ENCODE measurements at regions not wholly inside any gene's neighbourhood (a gene's known extent, or its start where the extent isn't known, plus 50 kb on each side); places are given as distances from the start of the nearest gene placed in this dataset.
"Not testable (repeated sequence)": the region's sequence is repeated elsewhere in the genome, so short reads cannot be mapped to it uniquely, and the experiment has no call there.

DNA sequence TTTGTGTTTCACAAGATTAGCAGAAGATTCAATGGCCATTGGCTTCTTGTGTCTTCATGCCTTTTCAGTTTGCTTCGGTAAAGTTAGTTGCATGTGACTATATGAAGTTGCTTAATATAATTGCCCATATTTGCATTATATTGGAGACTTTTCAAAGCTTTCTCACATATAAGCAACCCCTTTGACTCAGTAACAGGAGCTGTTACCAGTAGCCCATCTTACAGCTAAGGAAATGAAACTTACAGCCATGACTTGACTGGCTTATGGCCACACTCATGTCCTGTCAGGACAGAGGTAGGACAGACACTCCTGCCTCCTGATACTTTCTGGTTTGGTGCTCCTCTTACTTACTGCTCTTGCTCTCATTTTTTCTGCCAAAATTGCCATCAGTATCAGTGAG, 1082.1 kb downstream of the BCL11B start:
- no peak for DNase-seq (ENCODE audit: low spot score)

DNA sequence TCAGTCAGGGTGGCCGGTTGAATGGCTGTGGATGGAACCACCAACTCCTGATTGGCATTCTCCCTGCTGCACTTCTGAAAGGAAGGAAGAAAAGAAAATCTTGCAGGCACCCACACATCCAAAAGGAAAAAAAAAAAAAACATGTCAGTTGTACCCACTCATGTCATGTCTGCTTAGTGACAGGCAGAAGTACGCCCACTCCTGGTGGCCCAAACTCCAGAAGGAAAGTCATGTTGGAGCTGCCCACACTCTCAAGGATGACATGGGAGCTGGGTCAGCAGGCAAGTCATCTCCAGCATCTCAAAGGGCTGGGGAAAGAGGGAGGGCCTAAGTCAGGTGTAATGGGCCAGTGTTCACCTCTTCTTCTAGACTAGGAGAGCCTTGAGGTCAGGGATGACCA, 1079.1 kb downstream of the BCL11B start:
- DNase-seq (ENCODE audit: low spot score): no peak

DNA sequence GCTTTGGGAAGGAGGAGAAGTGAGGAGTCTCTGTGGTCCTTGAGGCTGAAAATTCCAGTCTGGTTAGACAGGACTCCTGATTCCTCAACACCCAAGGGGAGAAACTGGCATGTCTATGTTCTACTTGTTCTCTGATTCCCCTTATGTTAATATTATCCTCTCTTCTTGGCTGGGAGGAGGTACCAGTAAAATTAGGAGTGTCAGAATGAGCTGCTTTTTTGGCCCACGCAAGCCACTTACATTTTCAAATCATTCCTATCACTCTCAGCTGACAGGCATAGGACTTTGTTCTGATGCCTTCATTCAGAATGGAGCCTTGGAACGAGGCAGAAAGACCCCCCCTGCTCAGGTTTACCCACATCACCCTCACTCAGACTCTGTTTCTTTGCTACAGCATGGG, 1077.2 kb downstream of the BCL11B start:
- DNase-seq (ENCODE audit: low spot score): no peak

DNA sequence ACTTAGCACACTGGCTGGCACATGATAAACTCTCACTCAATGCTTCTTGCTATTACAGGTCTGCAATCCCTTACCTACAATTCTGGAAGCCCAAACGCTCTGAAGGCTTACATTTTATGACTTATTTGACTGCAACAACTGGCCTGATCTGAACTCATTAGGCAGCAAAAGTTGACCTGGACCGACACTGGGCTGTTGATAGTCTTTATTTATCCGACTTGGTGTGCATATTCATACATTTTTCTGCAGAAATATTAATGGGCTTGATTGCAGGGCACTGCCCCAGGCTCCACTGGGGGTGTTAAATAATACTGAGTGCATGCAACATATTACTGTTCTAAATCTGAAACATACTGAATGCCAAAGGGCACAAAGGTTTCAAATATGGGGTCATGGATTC, 1076.7 kb downstream of the BCL11B start:
- DNase-seq (ENCODE audit: low spot score): no peak

DNA sequence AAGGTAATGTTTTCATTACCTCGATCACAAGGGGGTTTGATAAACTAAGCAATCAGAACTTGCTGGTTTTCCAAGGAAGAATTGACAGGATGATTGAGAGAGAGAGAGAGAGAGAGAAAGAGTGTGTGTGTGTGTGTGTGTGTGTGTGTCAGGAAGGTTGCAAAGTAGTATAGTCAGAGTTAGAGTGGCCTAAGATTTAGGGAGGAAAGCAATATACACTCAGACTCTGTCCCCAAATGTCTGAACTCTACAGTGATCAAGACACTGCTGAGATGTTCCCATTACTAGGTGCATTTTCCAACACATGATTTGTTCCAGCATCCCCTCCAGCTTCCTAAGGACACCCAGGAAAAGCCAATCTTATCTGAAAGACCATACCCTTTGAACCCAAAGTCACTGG, 1074.1 kb downstream of the BCL11B start:
- no peak for DNase-seq (ENCODE audit: low spot score)

DNA sequence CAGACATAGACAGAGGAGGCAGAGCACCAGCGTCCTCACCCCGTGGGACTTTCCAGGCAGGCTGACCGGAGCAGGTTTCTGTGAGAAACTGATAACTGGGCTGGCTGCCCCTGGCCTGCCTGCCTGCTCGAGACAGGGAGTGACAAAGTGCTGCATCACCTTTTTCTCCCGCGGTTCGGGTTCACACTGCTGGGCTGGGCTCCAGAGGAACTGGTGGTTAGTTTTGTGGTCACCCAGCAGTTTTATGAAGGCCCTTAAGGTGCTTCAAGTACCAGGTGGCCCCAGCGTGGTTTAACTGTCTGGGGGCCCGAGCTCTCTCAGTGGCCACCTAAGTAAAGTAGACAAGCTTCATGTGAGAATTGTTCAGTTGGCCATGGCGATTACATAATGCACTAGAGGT, 1073.6 kb downstream of the BCL11B start:
- DNase-seq (ENCODE audit: low spot score): no peak

DNA sequence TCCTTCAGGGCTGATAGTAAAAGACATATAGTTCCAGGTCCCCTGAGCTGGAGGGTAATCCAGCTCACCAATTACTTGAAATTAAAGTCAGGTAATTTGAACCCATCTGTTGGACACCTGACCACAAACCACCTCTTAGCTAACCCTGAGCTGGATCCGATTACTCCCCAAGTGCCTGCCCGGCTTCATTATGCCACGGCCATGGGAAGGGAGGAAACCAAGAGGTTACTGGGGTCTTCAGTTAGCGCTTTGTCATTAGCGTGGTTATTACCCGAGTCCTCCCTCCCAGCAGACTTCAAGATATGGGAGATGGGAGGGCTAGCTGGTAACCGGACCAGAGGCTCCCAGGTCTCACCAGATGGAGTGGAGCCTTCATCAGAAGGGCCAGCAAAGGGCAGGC, 1071.4 kb downstream of the BCL11B start:
- DNase-seq (ENCODE audit: low spot score): no peak

DNA sequence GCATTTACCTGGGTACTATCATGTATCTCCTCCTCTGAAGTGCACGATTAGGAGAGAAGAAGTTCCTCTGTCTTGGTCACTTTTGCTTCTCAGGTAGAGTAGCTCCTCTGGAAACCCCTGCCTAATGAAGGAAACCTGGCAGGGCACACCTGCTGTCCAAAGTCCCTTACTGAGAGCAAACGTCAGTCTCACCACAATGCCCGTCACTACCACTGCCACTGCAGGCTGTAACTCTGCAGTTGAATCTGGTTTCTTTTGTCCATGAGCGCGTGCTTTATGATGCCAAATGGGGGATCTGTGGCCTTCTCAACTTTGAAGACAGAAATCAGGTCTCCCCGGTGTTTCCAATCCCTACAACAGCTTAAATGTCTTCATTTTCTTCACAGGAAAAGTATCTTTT, 1068.6 kb downstream of the BCL11B start:
- no peak for DNase-seq (ENCODE audit: low spot score)

DNA sequence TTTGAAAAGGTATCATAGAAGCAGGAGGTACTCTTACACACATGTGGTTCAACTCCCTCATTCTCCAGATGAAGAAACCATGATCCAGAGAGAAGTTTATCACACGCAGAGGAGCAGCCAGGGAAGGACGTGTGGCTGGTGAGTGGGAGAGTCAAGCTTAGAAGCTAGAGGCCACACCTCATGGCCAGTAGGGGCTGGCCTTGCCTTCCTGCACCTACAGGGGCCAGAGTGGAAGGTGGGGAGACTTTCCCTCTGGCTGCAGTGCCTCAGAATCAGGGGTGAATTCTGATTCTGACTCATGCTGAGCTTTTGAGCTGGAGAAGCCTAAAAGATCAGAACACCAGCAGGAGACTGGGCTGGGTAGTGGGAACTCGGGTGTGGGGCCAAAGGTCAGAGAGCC, 1067.9 kb downstream of the BCL11B start:
- no peak for DNase-seq (ENCODE audit: low spot score)

DNA sequence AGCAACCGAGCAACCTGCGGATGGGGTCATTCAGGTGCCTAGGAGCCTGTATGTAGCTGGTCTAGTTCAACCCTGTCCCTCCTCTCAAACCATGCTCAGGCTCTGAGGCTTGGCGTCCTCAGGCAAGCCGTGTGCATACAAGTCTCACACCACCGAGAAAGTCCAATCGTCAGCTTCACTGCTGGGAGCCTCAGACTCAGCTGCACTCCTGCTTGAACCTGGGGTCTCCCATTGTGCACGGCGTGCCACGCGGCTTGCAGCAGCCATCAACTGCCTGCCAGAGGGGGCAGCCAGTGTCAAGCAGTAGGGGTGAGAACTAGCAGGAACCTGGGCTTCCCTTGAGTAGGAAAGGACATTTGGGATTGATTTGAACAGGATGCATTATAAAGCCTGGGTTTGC, 1064.6 kb downstream of the BCL11B start:
- DNase-seq (ENCODE audit: low spot score): no peak

DNA sequence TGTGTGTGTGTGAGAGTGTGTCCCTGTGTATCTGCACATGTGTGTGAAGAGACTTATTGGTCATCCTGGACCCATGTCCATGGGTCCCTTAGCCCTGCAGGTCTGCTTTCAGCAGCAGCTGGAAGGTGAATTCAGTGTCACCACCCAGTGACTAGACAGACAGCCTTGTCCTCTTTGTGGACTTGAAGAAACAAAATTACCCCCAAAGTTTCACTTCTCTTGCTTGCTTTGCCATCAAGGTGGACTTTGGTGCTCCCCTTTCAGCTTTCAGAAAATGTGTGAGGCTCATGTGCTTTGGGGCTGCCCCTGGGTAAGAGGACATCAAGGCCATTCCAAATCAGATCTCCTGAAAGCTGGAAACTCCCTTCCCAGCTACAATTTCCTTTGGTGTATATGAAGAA, 1063.8 kb downstream of the BCL11B start:
- no peak for DNase-seq (ENCODE audit: low spot score)

DNA sequence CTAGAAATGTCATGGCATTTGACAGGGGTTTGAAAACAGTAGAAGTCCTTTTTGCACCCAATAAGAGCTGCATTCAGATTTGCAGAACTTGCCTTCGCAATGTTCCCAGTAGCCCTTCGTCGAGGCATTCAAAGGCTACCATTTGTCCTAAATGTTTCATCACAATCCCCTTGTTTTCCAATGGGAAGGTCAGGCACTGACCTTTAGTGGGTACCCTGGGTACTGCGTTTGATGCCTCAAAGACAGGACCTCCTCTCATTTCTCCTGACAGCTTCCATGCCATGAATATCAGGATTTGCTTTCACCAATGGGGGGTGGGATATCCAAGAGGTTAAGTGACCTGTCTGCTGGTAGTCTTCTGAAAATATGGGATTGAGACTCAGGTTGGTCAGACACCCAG, 1063.1 kb downstream of the BCL11B start:
- no peak for DNase-seq (ENCODE audit: low spot score)

DNA sequence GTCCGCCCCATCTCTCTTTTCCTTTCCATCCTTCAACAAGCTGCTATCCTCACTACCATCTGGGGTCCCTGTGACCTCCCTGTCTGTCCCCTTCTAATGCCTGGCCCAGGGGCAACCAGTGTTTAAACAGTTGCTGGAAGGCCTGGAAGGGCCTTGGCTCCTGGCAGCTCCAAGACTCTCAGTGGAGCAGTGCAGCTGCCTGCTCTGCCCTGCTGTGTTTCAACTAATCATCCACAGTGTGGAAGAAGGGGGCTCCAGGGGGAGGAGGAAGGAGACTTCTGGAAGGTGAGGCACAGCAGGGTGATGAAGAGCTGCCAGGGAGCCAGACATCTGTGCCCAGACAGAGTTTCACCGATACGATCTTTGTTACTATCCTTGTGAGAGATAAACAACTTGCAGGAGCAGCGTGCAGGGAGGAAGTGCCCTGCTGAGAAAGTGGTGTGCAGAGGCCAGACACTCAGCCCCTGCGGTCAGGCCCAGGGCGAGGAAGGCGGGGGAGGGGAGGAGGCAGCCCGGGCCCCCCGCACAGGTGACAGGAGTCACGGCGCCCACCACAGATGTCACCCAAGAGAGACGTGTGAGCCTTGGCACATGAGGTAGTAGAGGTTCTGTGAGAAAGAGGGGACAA, 1061.8 kb downstream of the BCL11B start:
- DNase-seq (ENCODE audit: low spot score): no peak

DNA sequence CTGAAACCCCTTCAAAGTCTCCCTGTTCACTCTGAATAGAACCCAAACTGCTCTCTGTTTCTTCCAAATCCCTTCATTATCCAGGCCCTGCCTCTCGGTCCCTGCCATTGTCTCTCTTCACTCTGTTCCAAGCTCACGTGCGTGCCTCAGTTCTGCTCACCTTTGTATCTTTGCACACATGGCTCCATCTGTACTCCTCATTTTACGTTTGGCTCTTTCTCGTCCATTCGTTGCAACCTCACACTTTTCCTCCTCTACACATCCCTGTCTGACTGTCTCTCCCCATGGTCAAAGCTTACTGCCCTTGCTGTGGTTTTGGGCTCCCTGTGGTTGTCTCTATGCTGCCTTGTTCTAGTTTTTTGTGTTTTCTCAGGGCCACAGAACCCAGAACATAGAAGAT, 1054.5 kb downstream of the BCL11B start:
- DNase-seq (ENCODE audit: low spot score): no peak

DNA sequence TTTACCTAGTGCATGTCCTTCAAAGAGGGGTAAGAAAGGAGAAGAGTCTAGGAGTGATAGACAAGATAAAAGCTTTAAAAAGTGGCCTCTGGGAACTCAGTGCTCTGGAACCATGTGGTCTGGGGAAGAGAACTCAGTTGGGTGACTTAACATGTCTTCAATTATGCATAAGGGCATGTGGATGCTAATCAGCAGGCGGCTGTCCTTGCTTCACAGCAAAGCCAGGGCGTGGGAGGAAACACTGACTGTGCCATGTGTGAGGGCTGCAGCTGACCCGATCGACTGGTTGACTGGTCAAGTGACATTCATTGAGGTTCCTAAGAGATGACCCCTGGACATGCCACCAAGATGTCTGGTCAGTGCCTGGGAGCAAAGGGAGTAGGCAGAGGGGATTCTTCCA, 1053.8 kb downstream of the BCL11B start:
- no peak for DNase-seq (ENCODE audit: low spot score)

DNA sequence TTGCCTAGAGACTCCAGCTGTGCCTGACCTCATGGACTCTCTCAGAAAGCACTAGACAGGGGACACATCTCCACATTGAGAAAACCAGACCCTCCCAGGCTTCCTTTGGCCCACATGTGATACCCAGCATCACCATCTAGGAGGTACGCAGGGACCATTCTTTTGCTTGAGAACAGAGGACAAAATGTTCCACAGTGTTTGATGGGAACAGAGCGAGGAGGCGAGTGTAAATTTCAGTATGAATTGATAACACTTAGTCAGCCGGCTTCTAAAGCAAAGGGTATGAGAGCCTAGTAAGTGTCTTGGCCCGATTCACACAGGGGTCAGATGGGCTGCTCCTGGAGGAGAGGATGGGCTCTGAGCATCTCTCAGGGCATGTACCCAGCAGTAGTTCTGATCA, 1052.4 kb downstream of the BCL11B start:
- DNase-seq (ENCODE audit: low spot score): no peak

DNA sequence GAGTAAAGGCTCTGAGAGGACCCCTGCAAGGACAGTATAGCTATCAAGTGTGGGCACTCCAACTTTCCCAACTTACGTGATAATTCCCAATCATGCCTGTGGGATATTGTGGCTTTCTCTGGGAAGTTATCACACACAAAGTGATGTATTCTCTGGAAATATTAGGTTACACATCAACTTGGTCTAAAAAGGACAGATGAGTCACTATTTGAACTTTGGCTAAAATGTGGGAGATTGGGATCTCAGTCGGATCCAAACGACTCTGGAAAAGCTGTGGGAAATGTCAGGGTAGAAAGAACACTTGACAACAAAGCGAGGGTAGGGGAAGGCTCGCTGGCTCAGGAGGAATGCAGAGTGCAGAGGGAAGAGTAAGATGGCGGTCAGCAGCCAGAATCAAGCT, 1048.9 kb downstream of the BCL11B start:
- no peak for DNase-seq (ENCODE audit: low spot score)

DNA sequence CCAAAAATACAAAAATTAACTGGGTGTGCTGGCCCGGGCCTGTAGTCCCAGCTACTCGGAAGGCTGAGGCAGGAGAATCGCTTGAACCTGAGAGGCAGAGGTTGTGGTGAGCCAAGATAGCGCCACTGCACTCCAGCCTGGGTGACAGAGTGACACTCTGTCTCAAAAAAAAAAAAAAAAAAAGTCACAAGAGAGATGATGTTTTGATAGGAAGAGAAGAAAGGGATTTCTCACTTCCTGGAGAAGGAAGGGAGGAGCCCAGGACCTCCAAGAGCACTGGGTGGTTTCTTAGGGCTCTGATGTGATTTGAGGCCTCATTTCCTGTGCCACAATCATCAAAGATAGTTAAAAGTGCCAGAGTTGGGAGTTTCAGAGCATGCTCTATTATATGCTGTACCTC, 1048.3 kb downstream of the BCL11B start:
- not testable (repeated sequence) for DNase-seq (ENCODE audit: low spot score)

DNA sequence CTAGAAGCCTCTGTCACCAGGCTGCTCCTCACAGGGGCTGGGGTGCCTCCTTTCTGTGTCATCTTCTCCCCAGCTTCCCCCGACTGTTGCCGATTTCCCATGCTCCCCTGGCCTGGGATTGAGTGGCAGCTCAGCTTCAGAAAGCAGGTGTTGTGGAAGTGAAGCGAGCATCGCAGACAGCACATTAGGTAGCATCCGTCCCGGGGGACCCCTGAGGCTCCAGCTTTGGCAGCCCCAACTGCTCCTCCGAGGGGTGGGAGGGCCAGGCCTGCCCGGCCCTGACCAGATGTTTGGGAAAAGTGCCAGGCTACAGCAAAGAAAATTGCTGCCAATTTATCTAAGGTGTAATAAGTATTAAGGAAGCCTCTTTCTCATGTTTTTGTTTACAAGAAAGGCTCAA, 1045.6 kb downstream of the BCL11B start:
- no peak for DNase-seq (ENCODE audit: low spot score)

DNA sequence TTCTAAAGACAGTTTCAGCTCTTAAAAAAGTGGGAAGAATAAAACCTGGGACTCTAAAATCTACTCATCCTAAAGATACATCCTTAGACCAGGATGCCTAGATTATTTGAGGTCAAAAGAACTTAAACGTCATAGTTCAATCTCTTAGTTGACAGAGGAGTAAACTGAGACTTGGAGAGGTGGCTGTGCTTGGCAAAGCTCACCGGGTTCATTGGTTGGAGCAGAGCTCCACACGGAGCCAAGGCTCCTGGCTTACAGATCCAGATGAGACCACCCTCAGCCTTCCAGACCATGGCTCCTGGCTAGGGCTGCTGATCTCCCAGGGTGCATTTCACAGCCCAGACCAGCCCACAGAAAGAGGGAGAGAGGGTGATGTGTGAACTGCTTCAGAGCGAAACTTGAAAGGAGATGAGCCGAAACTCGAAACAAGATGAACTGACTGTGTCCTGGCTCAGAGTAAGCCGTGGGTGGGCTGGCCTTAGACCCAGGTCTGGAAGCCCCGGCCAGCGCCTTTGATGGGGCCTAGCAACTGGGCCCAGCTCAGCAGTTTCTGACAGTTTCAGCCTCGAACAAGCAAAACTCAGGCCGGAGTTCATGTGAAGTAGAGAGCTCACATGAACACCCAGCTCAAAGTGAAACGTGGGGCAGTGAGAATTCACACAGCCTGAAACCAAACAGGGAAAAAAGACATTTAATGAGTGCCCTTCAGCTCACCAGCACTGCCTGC, 1044.8 kb downstream of the BCL11B start:
- DNase-seq (ENCODE audit: low spot score): no peak

DNA sequence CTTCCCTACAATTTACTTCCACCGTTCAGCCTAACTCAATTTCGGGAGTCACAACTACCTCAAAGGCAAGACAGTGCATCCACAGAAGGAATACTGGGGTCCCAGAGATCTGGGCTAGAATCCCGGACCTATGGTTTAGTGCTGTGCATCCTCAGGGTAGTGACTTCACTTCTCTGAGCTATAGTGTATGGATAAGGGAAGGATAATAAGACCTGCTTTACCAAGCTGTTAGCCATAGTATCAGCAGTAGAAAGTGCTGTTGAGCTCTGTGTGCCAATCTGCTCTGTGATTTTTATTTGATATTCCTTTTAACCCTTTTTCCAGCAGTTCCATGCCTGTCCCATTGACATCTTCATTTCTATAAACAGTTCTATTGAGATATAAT, 1044.3 kb downstream of the BCL11B start:
- DNase-seq (ENCODE audit: low spot score): no peak

DNA sequence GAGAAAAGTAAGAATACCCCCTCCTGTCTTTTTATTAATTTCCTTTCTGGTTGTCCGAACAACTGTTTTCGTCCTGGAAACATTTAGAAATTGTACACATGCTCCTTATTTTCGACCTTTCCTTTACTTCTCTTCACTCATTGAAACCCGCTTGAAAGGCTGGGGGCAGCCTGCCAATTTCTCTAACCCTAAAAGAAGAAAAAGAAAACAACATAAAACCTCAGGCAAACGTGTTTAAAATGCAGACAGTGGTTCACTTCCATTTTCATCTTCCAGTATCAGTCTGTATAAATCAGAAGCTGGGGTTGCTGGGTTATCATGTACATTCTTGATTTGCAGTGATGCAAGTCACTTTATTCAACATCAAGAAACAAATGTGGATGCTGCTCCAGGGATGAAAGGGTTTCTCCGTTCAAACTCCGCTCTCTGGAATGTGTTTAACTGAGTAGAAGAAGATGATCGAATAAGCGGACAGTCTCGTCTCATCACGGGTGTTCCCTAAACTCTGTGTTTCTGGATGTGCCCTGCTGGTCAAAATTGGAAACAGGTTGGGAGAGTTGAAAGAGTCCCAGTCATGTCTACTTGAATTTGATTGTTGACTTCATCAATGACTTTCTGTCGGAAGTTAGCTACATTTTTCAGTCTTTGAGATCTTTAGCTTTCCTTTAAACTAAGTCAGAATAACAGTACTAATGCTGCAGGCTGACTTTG, 1042.2 kb downstream of the BCL11B start:
- DNase-seq (ENCODE audit: low spot score): no peak

DNA sequence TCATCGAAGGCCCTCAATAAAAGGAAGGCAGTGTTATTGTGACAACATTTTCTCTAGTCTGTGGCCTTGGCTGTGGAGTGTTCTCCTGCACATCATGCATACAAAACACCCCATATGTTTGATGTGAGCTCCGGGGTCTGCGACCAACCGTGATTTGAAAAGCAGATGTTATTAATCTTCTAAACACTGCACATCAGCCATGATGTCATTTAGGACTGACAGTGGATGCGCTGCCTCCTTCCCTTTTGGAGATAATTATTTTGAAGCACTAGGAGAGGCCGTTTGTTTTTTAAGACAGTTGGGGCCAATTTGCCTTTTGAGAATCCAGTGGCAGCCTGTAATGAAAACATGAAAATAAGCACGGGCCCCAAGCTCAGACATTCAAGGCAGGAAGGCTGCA, 1041.6 kb downstream of the BCL11B start:
- DNase-seq (ENCODE audit: low spot score): no peak

DNA sequence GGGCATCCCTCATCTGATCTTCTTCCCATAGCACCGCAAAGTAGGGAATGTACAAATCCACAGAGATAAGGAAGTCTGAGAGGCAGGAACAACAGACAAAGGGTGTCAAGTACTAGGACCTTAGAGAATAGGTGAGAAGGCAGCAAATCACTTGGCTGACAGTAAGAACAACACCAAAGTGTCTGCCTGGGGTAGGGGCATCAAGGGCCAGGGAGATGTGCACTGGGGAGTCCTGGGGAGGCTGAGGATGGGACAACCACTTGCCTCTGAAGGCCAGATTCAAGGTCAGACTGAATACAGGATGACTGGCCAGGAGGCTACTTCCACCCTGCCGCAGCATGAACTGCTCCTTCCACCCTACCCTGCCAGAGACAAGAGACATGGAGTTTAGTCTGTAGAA, 1040.8 kb downstream of the BCL11B start:
- no peak for DNase-seq (ENCODE audit: low spot score)
